ENCODE measurements at regions not wholly inside any gene's neighbourhood (a gene's known extent, or its start where the extent isn't known, plus 50 kb on each side); places are given as distances from the start of the nearest gene placed in this dataset.
"Not testable (repeated sequence)": the region's sequence is repeated elsewhere in the genome, so short reads cannot be mapped to it uniquely, and the experiment has no call there.

DNA sequence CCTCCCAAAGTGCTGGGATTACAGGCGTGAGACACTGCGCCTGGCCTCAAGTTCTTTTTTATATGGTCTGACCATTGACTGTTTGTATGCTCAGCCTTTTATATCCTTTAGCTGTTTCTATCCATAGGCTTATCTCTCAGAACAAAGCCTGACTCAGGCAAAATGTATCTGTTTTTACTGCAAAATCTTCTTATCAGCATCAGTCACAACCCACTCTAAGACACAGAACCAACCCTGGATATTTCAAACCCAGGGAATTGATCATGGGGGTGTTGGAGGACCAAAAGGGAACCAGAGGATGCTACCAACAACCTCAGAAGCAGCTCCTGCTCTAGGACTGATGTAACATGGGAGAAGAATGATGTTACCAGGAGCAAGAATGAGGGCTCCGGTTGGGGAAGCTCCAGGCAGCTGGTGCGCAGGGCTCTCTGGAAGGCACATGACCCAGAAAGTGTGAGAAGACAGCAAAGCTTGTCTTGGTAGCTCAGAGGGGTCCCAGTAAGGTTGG lies 75.3 kb upstream of the NCK2 start:
- no peak for DNase-seq (ENCODE audit: low spot score)
- H3K27me3 ChIP-seq (replicated peaks; ENCODE audit: insufficient read depth): no peaks in the 10 kb centered on the region
- no peaks in the 10 kb centered on the region for H3K36me3 ChIP-seq
- H3K4me3 ChIP-seq: no peak overlapping the region
- H3K27ac ChIP-seq: no peak overlapping the region
- intact Hi-C loops (cut with DNase I): no loop called here
- H3K4me1 ChIP-seq (replicated peaks): no peaks in the 10 kb centered on the region
- 93% methylated on average over 4 of the region's 4 CpGs for WGBS
- H3K9me3 ChIP-seq: no peaks in the 10 kb centered on the region
- TF ChIP-seq POLR2A (IDR thresholded peaks at IDR 0.05): no peak
- no peak for TF ChIP-seq POLR2AphosphoS5 (IDR thresholded peaks at IDR 0.05)
- no peak for TF ChIP-seq CTCF (IDR thresholded peaks at IDR 0.05)

- 91% methylated on average over 1 of the region's 1 CpG for WGBS
- Histone ChIP-seq H3K27me3 (replicated peaks; ENCODE audit: insufficient read depth) (no peaks in the 10 kb centered on the region), H3K9me3 (no peaks in the 10 kb centered on the region), H3K4me3 (no peak overlapping the region), H3K36me3 (no peaks in the 10 kb centered on the region), H3K4me1 (replicated peaks) (no peaks in the 10 kb centered on the region), H3K27ac (no peak overlapping the region)
- intact Hi-C loops (cut with DNase I): no loop called here
- TF ChIP-seq POLR2A (IDR thresholded peaks at IDR 0.05): no peak
- no peak for TF ChIP-seq CTCF (IDR thresholded peaks at IDR 0.05)
- TF ChIP-seq POLR2AphosphoS5 (IDR thresholded peaks at IDR 0.05): no peak
- no peak for DNase-seq (ENCODE audit: low spot score)
Observed at GRCh38 chr2:105665480-105665879, 79.2 kb upstream of the NCK2 start.

- 89% methylated on average over 4 of the region's 4 CpGs for whole genome bisulfite sequencing
- H3K27me3 ChIP-seq (replicated peaks; ENCODE audit: insufficient read depth): no peaks in the 10 kb centered on the region
- intact Hi-C loops (cut with DNase I): no loop called here
- H3K9me3 ChIP-seq: no peaks in the 10 kb centered on the region
- no peak overlapping the region for H3K27ac ChIP-seq
- H3K4me1 ChIP-seq (replicated peaks): no peaks in the 10 kb centered on the region
- no peak for DNase-seq (ENCODE audit: low spot score)
- TF ChIP-seq POLR2AphosphoS5 (IDR thresholded peaks at IDR 0.05) (no peak), POLR2A (IDR thresholded peaks at IDR 0.05) (no peak), CTCF (IDR thresholded peaks at IDR 0.05) (no peak)
- H3K36me3 ChIP-seq: no peaks in the 10 kb centered on the region
- H3K4me3 ChIP-seq: no peak overlapping the region
Observed at GRCh38 chr2:105660489-105660888, 84.2 kb upstream of the NCK2 start.

DNA sequence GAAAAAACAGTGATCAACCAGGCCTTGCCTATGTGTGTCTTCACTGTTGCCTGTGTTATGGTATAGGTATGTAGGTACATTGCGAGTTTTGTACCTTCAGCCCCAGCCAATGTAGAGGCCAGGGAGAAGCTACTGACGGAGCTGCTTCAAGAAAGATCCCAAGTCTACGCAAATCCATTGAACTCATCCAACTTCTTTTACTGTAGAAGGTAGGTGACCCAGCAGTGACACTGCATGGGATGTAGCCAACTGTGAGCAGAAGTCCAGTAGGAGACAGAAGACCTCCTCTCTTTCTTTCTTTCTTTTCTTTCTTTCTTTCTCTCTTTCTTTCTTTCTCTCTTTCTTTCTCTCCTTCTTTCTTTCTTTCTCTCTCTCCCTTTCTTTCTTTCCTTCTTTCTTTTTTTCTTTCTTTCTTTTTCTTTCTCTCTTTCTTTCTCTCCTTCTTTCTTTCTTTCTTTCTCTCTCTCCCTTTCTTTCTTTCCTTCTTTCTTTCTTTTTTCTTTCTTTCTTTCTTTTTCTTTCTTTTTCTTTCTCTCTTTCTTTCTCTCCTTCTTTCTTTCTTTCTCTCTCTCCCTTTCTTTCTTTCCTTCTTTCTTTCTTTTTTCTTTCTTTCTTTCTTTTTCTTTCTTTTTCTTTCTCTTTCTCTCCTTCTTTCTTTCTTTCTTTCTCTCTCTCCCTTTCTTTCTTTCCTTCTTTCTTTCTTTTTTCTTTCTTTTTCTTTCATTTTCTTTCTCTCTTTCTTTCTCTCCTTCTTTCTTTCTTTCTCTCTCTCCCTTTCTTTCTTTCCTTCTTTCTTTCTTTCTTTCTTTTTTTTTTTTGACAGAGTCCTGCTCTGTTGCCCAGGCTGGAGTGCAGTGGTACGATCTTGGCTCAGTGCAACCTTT lies 88.7 kb upstream of the NCK2 start:
- H3K4me1 ChIP-seq (replicated peaks); H3K9me3 ChIP-seq; DNase-seq (ENCODE audit: low spot score); intact Hi-C loops (cut with DNase I); H3K36me3 ChIP-seq; H3K4me3 ChIP-seq; H3K27ac ChIP-seq; H3K27me3 ChIP-seq (replicated peaks; ENCODE audit: insufficient read depth): not testable (repeated sequence)
- whole genome bisulfite sequencing: 96% methylated on average over 4 of the region's 4 CpGs

GRCh38 chr2:105655244-105655643 lies 89.5 kb upstream of the NCK2 start:
- Histone ChIP-seq H3K27me3 (replicated peaks; ENCODE audit: insufficient read depth) (no peaks in the 10 kb centered on the region), H3K27ac (no peak overlapping the region), H3K4me1 (replicated peaks) (no peaks in the 10 kb centered on the region), H3K9me3 (no peaks in the 10 kb centered on the region), H3K36me3 (no peaks in the 10 kb centered on the region), H3K4me3 (no peak overlapping the region)
- intact Hi-C loops (cut with DNase I): no loop called here
- TF ChIP-seq POLR2AphosphoS5 (IDR thresholded peaks at IDR 0.05) (no peak), CTCF (IDR thresholded peaks at IDR 0.05) (no peak), POLR2A (IDR thresholded peaks at IDR 0.05) (no peak)
- DNase-seq (ENCODE audit: low spot score): no peak
